ENCODE measurements at regions not wholly inside any gene's neighbourhood (a gene's known extent, or its start where the extent isn't known, plus 50 kb on each side); places are given as distances from the start of the nearest gene placed in this dataset.

DNA sequence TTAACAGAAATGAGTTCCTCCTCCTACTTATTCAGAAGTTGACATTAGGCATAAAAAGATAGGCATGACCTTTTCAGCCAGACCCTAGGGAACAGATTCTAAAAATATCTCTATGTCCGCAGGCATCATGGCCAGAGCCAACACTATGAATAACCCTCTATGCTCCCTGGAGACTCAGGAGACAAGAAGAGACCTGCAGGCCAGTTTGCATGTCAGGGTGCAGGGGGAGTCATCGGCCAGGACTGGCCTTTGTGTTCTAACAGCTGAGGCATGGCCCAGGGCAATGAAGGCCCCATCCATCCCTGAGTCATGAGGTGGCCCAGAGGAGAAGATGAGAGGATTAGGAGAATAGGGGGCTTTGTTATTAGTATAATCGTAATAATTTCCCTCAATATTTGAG lies 93.8 kb downstream of the TMEM215 start:
- no peak overlapping the region for H3K4me2 ChIP-seq (ENCODE audit: low read length)
- no peaks in the 10 kb centered on the region for H3K9me2 ChIP-seq (ENCODE audit: insufficient read depth, low read length)
- no peaks in the 10 kb centered on the region for H3K36me3 ChIP-seq (ENCODE audit: insufficient read depth, low read length)
- H3K27ac ChIP-seq (ENCODE audit: low read depth, low read length, poor library complexity, severe bottlenecking) = no peak overlapping the region
- no peak for DNase-seq (ENCODE audit: low spot score)
- intact Hi-C loops (cut with micrococcal nuclease; ENCODE audit: unreplicated experiment) = no loop called here
- ChIA-PET CTCF (ENCODE audit: unreplicated experiment) (no interaction called here), POLR2A (no interaction called here)
- no peak overlapping the region for H2AFZ ChIP-seq (ENCODE audit: low read length)
- no peaks in the 10 kb centered on the region for H3K79me2 ChIP-seq (ENCODE audit: insufficient read depth, low read depth, low read length)
- H3K4me1 ChIP-seq (ENCODE audit: insufficient read depth, low read length, poor library complexity, severe bottlenecking) = peaks cover 19% of the 10 kb centered on the region
- H3K4me3 ChIP-seq (ENCODE audit: low read depth, low read length, poor library complexity, severe bottlenecking) = no peak overlapping the region
- TF ChIP-seq EZH2phosphoT487 (IDR thresholded peaks at IDR 0.05; ENCODE audit: borderline replicate concordance, low read depth, low read length) = no peak
- TF ChIP-seq, protein P1, sequence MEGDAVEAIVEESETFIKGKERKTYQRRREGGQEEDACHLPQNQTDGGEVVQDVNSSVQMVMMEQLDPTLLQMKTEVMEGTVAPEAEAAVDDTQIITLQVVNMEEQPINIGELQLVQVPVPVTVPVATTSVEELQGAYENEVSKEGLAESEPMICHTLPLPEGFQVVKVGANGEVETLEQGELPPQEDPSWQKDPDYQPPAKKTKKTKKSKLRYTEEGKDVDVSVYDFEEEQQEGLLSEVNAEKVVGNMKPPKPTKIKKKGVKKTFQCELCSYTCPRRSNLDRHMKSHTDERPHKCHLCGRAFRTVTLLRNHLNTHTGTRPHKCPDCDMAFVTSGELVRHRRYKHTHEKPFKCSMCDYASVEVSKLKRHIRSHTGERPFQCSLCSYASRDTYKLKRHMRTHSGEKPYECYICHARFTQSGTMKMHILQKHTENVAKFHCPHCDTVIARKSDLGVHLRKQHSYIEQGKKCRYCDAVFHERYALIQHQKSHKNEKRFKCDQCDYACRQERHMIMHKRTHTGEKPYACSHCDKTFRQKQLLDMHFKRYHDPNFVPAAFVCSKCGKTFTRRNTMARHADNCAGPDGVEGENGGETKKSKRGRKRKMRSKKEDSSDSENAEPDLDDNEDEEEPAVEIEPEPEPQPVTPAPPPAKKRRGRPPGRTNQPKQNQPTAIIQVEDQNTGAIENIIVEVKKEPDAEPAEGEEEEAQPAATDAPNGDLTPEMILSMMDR (conservative IDR thresholded peaks at IDR 0.05; ENCODE audit: low read length) = no peak
- BruUV-seq (replicated peaks) = no TSS peak
- H3K9me3 ChIP-seq (ENCODE audit: low read length) = no peaks in the 10 kb centered on the region
- H4K20me1 ChIP-seq (ENCODE audit: insufficient read depth, low read length) = no peaks in the 10 kb centered on the region

DNA sequence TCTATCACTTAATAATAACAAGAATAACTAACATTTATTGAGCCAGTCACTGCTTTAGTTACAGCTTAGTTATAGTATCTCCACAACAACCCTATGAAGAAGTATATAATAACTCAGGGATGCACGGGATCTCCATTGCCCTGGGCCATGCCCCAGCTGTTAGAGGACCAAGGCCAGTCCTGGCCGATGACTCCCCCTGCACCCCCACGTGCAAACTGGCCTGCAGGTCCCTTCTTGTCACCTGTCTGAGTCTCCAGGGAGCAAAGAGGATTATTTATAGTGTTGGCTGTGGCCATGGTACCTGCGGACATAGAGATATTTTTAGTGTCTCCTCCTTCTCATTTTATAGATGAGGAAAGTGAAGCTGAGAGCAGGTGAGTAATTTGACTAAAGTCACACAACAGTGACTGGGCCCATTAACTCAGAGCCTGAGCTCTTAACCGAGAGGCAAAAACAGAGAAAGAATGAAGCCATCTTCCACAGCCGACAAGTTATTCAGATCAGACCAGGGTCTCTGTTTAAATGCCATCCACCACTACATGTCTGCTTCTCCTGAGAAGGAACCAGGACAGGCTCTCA lies 94.4 kb downstream of the TMEM215 start:
- Histone ChIP-seq H4K20me1 (ENCODE audit: insufficient read depth, low read length) (no peaks in the 10 kb centered on the region), H3K9me2 (ENCODE audit: insufficient read depth, low read length) (no peaks in the 10 kb centered on the region), H3K4me2 (ENCODE audit: low read length) (peak overlapping the region; percentile 57), H2AFZ (ENCODE audit: low read length) (peak overlapping the region; percentile 53; the same call in 1 of the 2 replicates), H3K79me2 (ENCODE audit: insufficient read depth, low read depth, low read length) (no peaks in the 10 kb centered on the region), H3K4me1 (ENCODE audit: insufficient read depth, low read length, poor library complexity, severe bottlenecking) (peaks cover 19% of the 10 kb centered on the region), H3K4me3 (ENCODE audit: low read depth, low read length, poor library complexity, severe bottlenecking) (no peak overlapping the region), H3K36me3 (ENCODE audit: insufficient read depth, low read length) (no peaks in the 10 kb centered on the region), H3K27ac (ENCODE audit: low read depth, low read length, poor library complexity, severe bottlenecking) (peak overlapping the region; percentile 47), H3K9me3 (ENCODE audit: low read length) (no peaks in the 10 kb centered on the region)
- intact Hi-C loops (cut with micrococcal nuclease; ENCODE audit: unreplicated experiment) = no loop called here
- CTCF ChIA-PET (ENCODE audit: unreplicated experiment) = no interaction called here
- BruUV-seq (replicated peaks) = no TSS peak
- POLR2A ChIA-PET = interaction anchor here (1.1 to 1.2 kb wide), 2 partner anchors 8 to 72 kb away, joined by 3 to 5 read pairs; no protein-coding TSS in a partner anchor
- DNase-seq (ENCODE audit: low spot score) = peak; percentile 46
- TF ChIP-seq EZH2phosphoT487 (IDR thresholded peaks at IDR 0.05; ENCODE audit: borderline replicate concordance, low read depth, low read length) = no peak
- TF ChIP-seq, protein P1 (conservative IDR thresholded peaks at IDR 0.05; ENCODE audit: low read length) = no peak

DNA sequence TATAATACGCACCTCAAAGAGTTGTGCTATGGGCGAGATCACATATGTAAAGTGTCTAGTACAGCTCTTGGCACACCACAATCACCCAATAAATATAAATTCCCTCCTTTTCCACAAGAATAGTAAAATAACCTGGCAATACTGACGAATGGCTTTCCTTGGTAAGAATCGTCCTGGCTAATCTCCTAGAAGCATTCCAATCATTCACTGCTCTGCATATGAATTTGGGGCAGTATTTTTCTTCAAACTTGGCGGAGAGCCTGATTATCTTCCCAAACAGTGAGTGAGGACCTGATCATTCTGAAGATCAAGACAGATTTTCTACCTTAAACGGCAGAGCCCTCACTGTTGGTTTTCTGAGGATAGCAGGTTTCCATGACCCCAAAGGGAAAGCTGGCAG lies 96.0 kb downstream of the TMEM215 start:
- intact Hi-C loops (cut with micrococcal nuclease; ENCODE audit: unreplicated experiment) = no loop called here
- Histone ChIP-seq H2AFZ (ENCODE audit: low read length) (no peak overlapping the region), H4K20me1 (ENCODE audit: insufficient read depth, low read length) (no peaks in the 10 kb centered on the region), H3K79me2 (ENCODE audit: insufficient read depth, low read depth, low read length) (no peaks in the 10 kb centered on the region), H3K27ac (ENCODE audit: low read depth, low read length, poor library complexity, severe bottlenecking) (no peak overlapping the region), H3K9me3 (ENCODE audit: low read length) (no peaks in the 10 kb centered on the region), H3K4me3 (ENCODE audit: low read depth, low read length, poor library complexity, severe bottlenecking) (no peak overlapping the region), H3K4me1 (ENCODE audit: insufficient read depth, low read length, poor library complexity, severe bottlenecking) (peaks cover 19% of the 10 kb centered on the region), H3K36me3 (ENCODE audit: insufficient read depth, low read length) (no peaks in the 10 kb centered on the region), H3K4me2 (ENCODE audit: low read length) (no peak overlapping the region), H3K9me2 (ENCODE audit: insufficient read depth, low read length) (no peaks in the 10 kb centered on the region)
- ChIA-PET POLR2A (interaction anchor here (0.6 to 1.2 kb wide), 7 partner anchors 7 to 282 kb away, joined by 3 to 6 read pairs (median 3); no protein-coding TSS in a partner anchor), CTCF (ENCODE audit: unreplicated experiment) (no interaction called here)
- BruUV-seq (replicated peaks) = no TSS peak
- DNase-seq (ENCODE audit: low spot score) = no peak
- TF ChIP-seq EZH2phosphoT487 (IDR thresholded peaks at IDR 0.05; ENCODE audit: borderline replicate concordance, low read depth, low read length) = no peak
- TF ChIP-seq, protein P1 (conservative IDR thresholded peaks at IDR 0.05; ENCODE audit: low read length) = no peak
